NCI-H345 treated with DMSO at 0.1 percent for 48 hours (cell line): ENCODE measurements at regions not wholly inside any gene's neighbourhood (a gene's known extent, or its start where the extent isn't known, plus 50 kb on each side); places are given as distances from the start of the nearest gene placed in this dataset.

Experiments
- DNase-seq: peaks from one replicate; lab custom pipeline; 2025; ENCODE audit not compliant: unreplicated experiment; lab: John Stamatoyannopoulos, UW

DNA sequence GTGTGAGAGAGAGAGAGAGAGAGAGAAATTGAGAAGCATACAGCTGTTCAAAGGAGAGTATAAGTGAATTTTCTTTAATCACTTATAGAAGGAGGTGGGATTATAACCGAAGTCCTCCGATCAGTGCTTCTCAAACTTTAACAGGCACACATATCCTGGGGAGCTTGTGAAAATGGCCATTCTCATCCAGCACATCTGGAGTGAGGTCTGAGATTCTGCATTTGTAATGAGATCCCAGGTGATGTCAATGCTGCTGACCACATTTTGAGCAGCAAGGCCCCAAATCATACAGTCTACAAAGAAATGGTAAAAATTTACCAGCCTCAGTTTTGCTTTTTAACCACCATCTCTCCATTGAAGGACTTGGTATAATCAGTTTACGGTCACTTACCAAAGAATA is 219.0 kb downstream of the PTEN start:
- DNase-seq, result no peak

DNA sequence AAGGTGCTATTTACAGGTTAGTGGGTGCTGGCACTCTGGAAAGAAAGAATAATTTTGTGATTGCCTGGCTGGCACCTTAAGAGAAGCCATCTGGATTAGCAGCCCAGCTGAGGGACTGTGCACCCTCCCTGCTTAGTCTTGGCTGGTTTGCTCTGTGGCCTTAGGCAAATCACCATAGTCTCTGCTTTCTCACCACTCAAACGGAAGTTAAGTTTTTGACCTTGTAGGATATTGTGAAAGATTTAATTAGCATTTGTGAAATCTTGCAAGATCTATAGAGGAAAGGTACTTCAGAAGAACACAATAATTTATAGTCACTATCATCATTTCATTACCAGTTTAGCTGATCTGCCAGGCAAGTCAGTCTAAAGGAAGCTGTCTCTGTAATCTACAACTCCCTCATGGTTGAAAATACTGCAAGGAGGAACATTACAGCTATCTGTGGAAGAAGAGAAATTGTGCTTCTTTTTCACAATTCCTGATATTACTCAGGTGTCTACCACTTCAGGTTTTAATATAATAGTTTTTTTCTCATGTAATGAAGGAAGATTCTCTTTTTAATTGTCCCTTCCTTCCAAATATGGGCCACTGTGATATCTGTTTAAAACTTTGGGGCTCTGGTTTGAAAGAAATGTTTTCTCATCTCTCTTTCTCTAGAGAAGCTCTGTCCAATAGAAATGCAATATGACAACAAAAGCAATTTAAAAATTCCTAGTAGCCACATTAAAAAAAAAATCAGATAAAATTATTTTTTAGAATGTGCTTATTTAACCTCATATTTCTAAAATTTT is 219.6 kb downstream of the PTEN start:
- DNase-seq, result no peak

DNA sequence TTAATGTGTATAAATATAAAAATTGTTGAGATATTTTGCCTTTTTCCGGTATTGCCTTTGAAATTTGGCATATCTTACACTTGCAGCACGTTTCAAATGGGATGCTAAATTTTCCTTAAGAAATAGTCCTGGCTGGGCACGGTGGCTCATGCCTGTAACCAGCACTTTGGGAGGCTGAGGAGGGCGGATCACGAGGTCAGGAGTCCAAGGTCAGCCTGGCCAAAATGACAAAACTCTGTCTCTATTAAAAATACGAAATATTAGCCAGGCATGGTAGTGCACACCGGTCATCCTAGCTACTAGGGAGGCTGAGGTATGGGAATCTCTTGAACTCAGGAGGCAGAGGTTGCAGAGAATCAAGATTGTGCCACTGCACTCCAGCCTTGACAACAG is 220.2 kb downstream of the PTEN start:
- DNase-seq, result no peak

DNA sequence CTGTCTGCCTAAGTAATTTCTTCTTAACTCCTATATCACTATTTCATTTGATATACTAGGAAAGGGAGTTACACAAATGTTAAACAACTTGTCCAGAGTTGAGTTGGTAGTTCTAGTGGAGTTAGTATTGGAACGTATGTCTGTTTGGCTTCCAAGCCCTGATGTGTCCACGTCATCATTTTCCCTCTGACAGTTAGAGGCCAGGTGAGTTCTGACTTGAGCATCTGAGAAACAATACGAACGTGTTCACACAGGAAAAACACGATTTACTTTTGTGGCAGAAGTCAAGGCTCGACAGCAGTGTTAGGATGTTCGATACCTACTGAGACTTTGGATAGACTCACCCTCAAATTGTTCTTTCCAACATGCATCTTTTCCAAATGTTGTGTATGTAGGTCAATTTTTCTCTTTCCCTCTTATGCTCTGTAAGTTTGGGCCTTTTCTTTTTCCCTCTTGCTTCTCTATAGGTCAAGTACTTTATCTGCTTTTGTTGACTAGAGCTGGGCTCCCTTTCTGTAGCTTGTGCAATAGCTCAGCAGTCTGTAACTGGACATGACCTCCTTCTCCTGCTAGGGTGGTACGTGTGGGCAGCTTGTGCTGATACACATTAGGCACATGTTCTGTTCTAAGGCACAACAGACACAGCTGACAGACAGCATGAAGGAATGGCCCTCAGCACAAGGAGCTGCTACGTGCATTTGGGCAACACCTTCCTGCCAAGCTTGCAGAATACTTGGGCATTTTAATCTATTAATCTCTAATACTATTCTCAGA is 222.9 kb downstream of the PTEN start:
- no peak for DNase-seq

DNA sequence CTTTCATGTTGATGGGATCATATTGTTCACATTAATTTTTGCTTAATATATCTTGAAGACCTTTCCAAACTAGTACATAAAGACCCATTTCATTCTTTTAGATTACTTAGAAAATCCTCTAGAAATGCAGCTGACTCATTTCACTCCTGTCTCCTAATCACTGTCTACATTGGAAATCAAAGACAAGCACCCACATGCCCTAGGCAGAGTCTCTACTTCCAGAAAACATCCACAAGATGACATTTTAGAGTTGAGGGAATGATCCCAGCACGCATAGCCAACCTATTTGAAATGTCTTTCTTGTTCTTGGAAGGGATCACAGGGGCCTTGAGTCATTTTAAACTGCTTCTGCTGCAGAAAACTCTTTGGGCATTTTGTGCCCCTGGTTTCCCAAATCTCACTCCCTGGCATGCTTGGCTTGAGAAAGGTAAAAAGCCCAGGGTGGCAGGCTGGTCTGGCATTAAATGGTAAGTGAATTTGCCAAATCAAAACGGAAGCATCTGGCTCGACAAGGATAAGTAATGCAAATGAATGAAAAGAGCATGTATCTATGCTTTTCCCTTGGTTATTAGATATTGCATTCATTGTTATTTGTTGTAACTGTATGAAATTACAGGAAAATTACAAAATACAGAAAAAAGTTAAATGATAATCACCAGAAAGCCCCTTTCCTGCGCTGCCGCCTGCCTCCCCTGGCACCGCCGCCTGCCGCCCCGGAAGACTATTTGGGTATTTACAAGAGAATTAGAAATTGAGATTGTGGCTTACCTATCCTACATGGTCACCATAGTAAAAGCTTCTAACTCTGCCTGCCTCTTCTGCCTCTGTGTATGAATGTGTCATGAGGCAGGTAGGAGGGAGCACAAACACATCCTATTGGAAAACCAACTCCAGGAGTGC is 225.3 kb downstream of the PTEN start:
- DNase-seq, result no peak

DNA sequence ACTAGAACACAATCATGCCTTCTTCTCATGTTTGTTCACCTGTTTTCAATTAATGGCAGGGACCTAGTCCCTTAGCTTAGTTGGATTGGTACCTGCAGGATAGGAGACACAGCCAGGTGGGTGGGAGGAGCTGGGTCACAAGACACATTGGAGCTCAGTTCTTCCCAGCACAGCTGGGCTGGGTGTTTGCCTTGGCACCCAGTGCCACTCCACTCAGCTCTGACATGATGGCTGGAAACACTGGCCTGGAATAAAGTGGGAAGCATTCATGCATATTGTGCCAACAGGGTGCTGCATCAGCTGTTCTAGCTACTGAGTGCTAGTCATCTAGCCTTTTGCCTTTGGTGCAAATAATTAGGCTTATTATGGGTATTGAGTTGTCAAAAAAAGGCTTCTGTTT is 226.1 kb downstream of the PTEN start:
- peak; percentile 45 for DNase-seq

DNA sequence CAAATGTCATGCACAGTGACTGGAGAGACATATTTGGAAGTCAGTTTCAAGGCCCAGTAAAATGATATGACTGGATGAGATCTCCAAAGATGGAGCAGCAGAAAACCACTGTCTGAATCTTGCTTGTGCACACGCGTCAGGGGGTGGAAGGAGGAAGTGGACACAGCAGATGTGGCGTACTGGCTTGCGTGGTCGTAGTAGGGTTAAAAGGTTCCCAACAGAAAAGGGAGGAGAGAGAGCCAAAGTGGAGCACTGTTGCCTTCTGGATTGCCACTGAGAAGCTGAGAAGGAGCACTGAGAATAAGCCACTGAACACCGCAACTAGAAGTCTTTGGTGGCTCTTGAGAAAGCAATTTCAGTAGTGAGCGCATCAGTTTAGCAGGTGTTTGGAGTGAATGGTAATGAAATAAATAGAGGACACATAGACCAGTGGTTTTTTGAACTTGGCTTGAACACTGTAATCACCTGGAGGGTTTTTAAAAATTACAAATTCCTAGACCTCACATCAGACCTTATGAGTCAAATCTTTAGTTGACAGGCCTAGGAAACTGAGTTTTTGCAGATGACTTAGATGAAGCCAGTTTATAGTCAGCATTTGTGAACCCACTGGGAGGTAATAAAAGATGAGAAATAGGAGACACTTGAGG is 227.3 kb downstream of the PTEN start:
- no peak for DNase-seq

DNA sequence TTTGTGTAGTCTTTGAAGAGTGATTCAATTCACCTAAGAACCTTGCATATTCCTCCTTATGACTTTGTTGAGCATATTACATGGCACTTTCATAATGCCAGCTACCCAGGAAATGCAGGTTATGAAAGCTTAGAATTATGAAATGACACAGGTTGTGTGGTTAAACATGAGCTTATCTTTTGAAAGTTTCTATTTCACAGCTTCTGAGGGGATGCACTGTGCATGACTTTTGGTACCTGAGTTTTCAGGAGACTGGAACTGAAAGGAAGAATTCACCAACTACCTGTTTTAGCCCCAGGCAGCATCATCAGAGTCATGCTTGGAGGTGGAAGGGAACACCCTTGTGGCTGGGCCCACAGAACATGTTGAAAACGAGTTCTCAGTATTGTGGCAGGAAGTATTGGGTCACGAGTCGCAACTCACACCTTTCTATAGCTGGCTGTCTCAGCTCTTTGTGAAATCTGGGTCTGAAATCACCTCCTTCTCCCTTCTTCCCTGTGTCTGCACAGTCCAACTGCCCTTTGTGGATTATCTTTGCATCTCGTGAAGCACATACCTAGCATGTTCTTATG is 228.2 kb downstream of the PTEN start:
- no peak for DNase-seq

DNA sequence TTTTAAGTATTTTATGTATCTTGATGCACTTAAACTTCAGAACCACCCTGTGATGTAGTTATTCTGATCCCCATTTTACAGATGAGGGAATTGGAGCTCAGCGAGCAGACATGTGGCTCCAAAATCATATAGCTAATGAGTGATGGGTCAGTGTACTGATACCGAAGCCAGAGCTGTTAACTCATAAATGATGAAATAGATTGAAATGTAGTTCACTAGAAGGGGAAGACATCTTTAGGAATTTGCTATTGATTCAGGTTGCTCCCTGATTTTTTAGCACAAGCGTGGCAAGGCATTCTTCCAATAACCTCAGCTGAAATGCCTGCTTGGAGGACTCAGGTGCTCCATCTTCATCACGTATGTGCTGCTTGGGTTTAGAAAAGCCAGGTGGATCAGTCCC is 228.8 kb downstream of the PTEN start:
- no peak for DNase-seq

DNA sequence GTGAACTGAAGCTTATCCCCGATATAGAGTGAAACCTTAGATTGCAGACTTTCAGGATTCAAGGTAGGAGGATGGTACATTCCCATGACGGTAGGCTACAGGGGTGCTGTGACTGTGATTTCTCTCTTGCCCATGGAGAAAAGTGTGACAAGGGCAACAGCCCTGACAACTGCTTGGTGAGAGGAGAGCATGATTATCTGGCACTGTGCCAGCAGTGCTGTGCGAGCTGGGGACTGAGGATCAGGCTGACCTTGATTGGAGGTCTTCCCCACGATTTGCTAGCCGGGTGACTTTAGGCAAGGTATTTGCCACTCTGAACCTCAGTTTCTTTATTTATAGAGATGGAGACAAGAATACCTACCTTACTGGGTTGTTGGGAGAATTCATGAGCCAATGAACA is 229.5 kb downstream of the PTEN start:
- DNase-seq, result peak; percentile 4

DNA sequence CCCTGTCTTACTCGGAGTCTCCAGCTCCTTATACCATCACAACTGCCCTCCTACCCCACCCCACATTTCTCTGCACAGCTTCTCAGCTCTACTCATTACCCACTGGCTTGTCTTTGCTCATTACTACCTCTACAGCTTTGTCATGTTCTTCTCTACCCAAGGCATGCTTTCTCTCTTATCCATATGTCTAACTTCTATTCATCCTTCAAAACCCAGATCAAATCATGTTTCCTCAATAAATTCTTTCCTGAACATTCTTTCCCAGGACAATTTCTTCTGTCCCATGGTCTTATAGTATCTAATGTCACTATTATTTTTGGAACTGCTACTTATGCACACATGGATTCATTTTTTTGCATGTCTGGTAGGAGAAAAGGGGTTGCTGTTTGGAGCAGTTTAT is 231.4 kb downstream of the PTEN start:
- no peak for DNase-seq

DNA sequence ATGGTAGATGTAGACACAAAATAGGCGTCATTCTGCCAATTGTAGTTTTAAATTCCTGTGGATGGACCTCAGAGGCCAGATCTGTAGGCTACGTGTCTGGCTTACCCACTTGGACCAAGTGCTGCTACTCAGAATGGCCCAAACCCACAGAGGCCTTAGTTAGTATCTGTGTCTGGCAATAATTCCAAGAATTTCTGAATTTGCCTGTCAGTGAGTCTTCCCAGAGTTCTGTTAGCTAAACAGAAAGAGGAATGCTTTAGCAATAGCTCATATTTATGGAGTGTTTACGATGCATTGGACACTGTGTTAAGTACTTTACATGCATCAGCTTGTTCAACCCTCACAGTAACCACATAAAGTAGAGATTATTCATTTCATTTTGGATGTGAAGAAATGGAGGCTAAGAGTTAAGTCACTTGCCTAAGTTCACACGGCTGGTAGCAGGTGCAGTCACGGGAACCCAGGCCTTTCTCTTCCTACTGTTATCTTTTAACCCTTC is 231.8 kb downstream of the PTEN start:
- DNase-seq, result no peak

DNA sequence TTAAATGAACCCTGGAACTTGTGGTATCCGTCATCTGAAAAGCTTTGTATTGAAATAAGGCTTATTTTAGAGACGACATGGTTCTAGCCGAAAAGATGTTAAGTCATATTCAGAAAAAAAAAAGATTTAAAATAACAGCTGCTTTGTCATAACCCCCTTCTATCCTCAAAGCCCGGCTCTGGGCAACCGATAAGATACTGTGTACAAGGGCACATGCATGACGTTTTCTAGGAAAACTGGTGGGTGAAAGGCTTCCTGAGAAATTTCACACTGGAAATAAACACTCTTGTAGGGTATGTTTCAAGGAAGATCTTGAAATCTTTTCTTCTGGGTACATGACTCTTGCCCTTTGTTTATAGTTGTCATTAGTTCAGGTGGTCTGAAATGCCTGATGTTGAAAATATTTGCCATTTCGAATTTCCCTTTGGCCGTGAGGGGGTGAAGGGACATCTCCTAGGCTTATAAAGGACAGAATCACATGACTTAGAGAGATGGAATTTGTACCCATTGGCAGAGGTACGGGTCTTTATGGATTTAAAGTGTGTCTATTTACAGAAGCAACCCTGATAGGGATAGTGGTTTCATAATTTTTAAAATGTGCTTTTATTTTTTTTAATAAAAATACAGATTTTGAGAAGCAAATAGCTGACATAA is 232.5 kb downstream of the PTEN start:
- no peak for DNase-seq

DNA sequence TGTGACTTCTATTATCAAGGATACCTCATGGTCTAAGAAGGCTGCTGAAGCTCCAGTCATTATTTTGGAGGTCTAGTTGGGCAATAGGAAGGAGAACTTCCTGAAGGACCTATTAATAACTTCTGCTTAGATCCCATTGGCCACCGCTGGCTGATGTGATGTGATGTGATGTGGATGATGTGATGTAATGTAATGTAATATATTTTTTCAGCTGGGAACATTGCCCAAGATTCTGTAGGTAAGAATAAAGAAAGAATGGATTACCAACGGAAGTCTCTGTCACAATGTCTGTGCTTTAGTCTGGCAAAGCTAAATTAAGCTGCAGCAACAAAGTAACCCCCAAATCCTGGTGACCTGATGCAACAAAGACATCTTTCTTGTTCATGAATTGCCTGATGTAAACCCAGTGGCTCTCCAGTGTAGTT is 233.7 kb downstream of the PTEN start:
- no peak for DNase-seq

DNA sequence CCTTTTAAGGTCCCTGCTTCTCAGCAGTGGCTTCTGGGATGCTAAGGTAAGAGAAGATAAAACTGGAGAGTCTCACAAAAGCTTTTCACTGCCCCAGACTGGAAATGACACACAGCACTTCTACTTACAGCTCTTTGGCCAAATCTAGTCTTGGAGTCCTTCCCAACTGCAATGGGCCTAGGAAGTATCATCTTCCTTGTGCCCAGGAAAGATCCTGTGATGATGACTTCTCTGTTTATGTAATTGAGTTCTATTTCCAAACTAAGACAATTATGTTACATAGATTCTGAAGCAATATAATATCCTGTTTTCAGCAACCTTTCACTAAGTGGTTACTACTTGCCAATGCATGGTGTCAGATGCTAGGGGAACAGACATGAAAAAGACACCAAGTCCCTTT is 234.1 kb downstream of the PTEN start:
- no peak for DNase-seq

DNA sequence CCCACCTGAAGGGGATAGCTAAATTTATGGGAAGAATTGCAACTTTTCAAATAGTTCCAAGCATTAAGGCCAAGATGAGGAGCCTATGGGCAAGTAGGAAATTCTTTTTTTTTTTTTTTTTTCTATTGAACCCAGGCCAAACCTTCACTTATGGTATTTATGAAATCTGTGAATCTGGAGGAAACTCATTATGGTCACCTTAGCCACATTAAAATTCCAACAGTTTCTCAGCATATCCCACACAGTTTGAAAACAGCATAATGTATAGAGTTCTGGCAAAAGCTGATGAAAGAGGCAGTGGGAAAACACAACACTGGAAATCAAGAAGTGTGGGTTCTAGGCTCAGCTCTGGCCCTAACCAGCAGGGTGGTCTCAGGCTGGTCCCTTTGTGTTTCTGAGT is 236.9 kb downstream of the PTEN start:
- no peak for DNase-seq

DNA sequence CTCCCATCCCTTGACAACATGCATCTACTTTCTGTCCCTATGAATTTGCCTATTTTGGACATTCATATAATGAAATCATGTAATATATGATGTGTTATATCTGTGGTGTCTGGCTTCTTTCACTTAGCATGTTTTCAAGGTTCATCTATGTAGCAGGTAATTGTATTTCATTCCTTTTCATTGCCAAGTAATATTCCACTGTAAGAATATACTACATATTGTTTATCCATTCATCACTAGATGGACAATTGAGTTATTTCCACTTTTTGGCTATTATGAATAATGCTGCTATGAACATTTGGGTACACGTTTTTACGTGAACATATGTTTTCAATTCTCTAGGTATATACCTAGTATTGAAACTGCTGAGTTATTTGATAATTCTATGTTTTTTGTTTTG is 238.2 kb downstream of the PTEN start:
- no peak for DNase-seq

DNA sequence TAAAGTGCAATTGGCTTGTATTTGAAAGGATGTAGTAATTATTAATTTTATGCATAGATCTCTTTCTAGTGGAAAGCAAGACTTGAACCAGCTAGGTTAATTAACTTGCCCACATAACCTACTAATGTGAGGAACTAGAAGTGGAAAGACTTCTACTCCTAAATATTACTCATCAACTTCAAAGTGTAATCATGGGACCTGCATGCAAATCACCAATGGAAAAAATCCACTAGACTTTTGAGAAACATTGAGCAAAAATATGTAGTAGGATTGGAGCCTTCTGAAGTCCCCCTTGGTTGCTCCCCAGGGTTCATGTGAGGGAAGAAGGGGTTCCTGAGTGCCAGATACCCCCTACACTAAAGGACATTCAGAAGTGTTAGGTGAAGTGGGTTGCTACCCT is 240.2 kb downstream of the PTEN start:
- DNase-seq, result no peak

DNA sequence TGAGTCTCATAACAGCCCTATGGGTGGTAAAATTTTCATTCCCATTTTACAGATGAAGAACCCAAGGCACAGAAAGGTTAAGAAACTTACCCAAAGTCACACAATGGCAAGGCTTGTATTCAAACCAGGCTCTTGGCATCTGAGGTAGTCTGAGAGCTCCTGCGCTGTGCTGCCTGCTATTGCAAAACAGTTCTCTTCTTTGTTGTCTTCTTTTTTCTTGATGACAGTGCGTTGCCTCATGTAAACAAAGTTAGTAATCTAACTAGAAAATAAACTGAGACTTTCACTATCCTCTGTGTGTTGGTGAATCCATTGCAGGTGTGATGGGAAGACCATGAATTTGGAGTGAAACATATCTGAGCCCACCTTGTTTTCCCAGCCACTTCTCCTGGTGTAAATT is 240.8 kb downstream of the PTEN start:
- DNase-seq, result no peak

DNA sequence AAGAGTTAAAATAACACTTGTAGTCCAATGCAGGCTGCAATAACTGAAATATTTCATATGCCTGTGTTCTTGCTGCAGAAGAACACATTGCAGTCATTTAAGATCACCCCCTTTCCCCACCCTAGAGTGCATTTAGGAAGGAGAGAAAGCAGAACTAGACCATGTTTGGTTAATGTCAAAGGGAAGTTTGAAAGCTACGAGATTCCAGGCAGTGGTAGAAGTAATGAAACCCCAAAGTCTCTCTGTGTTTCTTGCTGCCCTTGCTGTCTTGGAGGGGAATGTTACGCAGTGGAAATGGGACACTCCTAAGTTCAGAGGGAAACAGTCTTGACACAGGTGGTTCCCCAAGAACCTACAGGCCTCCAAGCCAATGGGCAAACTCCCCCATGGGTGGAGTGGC is 242.9 kb downstream of the PTEN start:
- no peak for DNase-seq
